Heart right ventricle (tissue), 16 donors: ENCODE measurements at regions not wholly inside any gene's neighbourhood (a gene's known extent, or its start where the extent isn't known, plus 50 kb on each side); places are given as distances from the start of the nearest gene placed in this dataset.

Experiments
- ATAC-seq, 8 donors: fragments of 200-7000 bp; cut with Tn5 transposase; one replicate each; pipeline ENCODE4 v1.9.1; 2020; ENCODE audit warnings: mild to moderate bottlenecking in 8 of 8, moderate library complexity in 8 of 8, moderate number of reproducible peaks in 1 of 8
- DNase-seq, 2 donors: peaks; one replicate each; pipeline ENCODE4 v3.0.0-alpha.2; 2020
- H3K27ac ChIP-seq, 10 donors: fragments of 200-600 bp; sonication (generic) in 2 of 10; one replicate each; pipeline versions ENCODE4 v1.5.0 to v1.8.0; 2020 to 2022; ENCODE audit warnings: mild to moderate bottlenecking in 3 of 10
- H3K27me3 ChIP-seq, 7 donors: fragments of 200-600 bp; one replicate each; pipeline ENCODE4 v1.8.0; 2021 to 2022; ENCODE audit warnings: mild to moderate bottlenecking in 2 of 7
- H3K36me3 ChIP-seq, 9 donors: fragments of 200-600 bp; sonication (generic) in 1 of 9; one replicate each; pipeline versions ENCODE4 v1.5.0 to v1.8.0; 2020 to 2022; ENCODE audit warnings: mild to moderate bottlenecking in 2 of 9
- H3K4me1 ChIP-seq, 9 donors: fragments of 200-600 bp; sonication (generic) in 1 of 9; one replicate each; pipeline versions ENCODE4 v1.5.0 to v1.8.0; 2020 to 2022; ENCODE audit warnings: mild to moderate bottlenecking in 4 of 9
- H3K4me3 ChIP-seq, 10 donors: fragments of 200-600 bp; sonication (generic) in 2 of 10; one replicate each; pipeline versions ENCODE4 v1.5.0 to v1.8.0; 2020 to 2022; ENCODE audit warnings: mild to moderate bottlenecking in 7 of 10, moderate library complexity in 2 of 10
- H3K9me3 ChIP-seq, 11 donors: fragments of 200-600 bp in 10 of 11; sonication (generic) in 2 of 11; one replicate each; pipeline versions ENCODE4 v1.5.0 to v1.8.0; 2013 to 2022; ENCODE audit warnings: mild to moderate bottlenecking in 2 of 11, control low read depth in 1 of 11, moderate library complexity in 1 of 11
- WGBS, 2 donors: extraction: QIAGEN DNeasy Blood & Tissue Kit; methylation state at CpG; one replicate each; pipeline ENCODE4 v1.1.7; 2013; ENCODE audit warnings: inconsistent platforms in 1 of 2; 5-methylcytosine and 5-hydroxymethylcytosine counted together
- intact Hi-C, 10 donors: fragments of 100-400 bp; cut with DNase I; formaldehyde crosslinking; loops; one replicate each; pipeline versions ENCODE4 v1.11.1 to v1.14.2; 2022
- TF ChIP-seq, protein P1 (sequence below), 9 donors: fragments of 200-600 bp; sonication (generic) in 2 of 9; IDR thresholded peaks; one replicate each; pipeline versions ENCODE4 v1.5.0 to v1.8.0; 2021 to 2022; ENCODE audit warnings: antibody characterized with exemption in 9 of 9, mild to moderate bottlenecking in 5 of 9, moderate library complexity in 1 of 9
- donor health status: Arrhythmogenic right ventricular cardiomyopathy.
- donor health status: ischemic (EF 13 %, LVEDD 7.1; RV severe dilation, severe dysfunction).
- donor health status: healthy with polysubstance abuse.
- donor health status: DM: no; HTN: yes; CAD: no.
- donor health status: DM: no; HTN: no; CAD: no.
- donor health status: ischemic (EF 25% LVEDD 6.9; RV normal size, moderate dysfunction).
- donor health status: ischemic (EF 25% LVEDD 5.7; RV mildly dilated, moderate dysfunction).
- donor health status: healthy.
- donor health status: DM: yes; HTN: yes; CAD: no.
- donor health status: Ischemic cardiomyopathy.
- donor health status: ischemic (EF 35%, LVEDD 5.7; RV mildly dilated, moderate dysfunction).
- donor health status: nonischemic (EF 11% LVEDD 7.7; RV severe dilation, severe dysfunction).
- donor health status: DM: yes; HTN: yes; CAD: no.
- donor health status: PGD.
- donor health status: ischemic (EF 29% LVEDD 5.4; RV normal size, mild dysfunction).
- donor health status: nonischemic (EF 23%, LVEDD 6.1; RV moderate dilation, normal function).

DNA sequence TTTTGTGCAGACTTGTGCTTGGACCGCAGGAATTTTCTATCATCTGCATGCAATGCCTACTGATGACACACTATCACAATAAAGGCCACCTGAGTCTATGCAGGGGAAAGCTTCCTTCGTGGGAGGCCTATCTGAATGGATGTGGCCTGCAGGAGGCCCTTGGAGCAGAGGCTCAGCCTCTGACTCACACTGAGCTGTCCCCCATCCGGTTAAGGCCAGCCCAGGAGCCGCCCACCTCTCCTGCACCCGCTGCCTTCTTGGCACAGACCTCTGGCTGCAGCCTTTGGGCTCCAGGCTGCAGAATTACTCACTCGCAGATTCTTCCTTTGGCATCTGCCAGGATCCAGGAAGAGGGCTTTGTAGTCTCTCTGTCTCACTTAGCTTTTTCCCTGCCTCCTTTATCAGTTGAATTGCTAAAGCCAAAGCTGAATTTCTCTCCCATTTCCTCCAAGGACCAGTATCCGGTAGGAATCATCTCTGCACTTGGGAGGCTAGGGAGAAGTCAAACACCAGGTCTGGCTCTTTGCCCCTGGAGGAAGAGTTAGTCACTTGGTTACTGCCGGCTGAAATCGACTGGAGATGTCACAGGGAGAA lies 65.1 kb upstream of the JUN start:
- Histone ChIP-seq H3K4me3 (no peak overlapping the region), H3K27me3 (no peaks in the 10 kb centered on the region), H3K27ac (peak overlapping the region in 8 of 10 donors; percentile 29 to 77 (median 46)), H3K9me3 (no peaks in the 10 kb centered on the region), H3K4me1 (peaks cover 3 to 21% (median 13%) of the 10 kb centered on the region in 9 donors), H3K36me3 (no peaks in the 10 kb centered on the region)
- peak; percentile 52 to 59 for DNase-seq
- 41 to 49% methylated on average over 9 of the region's 9 CpGs for WGBS, 2 donors
- peak; percentile 78 to 98 (median 90) for ATAC-seq
- TF ChIP-seq, protein P1, sequence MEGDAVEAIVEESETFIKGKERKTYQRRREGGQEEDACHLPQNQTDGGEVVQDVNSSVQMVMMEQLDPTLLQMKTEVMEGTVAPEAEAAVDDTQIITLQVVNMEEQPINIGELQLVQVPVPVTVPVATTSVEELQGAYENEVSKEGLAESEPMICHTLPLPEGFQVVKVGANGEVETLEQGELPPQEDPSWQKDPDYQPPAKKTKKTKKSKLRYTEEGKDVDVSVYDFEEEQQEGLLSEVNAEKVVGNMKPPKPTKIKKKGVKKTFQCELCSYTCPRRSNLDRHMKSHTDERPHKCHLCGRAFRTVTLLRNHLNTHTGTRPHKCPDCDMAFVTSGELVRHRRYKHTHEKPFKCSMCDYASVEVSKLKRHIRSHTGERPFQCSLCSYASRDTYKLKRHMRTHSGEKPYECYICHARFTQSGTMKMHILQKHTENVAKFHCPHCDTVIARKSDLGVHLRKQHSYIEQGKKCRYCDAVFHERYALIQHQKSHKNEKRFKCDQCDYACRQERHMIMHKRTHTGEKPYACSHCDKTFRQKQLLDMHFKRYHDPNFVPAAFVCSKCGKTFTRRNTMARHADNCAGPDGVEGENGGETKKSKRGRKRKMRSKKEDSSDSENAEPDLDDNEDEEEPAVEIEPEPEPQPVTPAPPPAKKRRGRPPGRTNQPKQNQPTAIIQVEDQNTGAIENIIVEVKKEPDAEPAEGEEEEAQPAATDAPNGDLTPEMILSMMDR (IDR thresholded peaks at IDR 0.05) = no peak
- intact Hi-C loops = no loop called here

DNA sequence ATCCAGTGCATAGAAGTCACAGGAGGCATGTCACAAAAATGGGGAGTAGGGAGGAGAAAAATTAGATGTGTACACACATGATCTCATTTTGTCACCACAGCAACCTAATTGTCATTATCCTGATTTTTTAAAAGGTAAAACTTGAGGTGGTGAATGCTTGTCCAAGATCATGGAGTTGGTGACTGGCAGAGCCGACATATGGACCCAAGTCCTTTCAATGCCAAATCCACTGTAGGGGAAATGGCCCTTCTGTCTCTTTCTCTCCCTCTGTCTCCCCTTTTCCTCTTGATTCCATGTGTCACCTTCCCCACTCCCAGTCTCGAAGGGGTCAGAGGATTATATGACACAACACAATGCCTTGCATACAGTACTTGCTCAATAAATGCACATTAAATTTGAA lies 65.7 kb upstream of the JUN start:
- intact Hi-C loops = no loop called here
- H3K4me1 ChIP-seq = peaks cover 3 to 25% (median 13%) of the 10 kb centered on the region in 9 donors
- H3K36me3 ChIP-seq = no peaks in the 10 kb centered on the region
- no peaks in the 10 kb centered on the region for H3K27me3 ChIP-seq
- DNase-seq (no peak), ATAC-seq (no peak)
- H3K27ac ChIP-seq = peak overlapping the region in 8 of 10 donors; percentile 29 to 77 (median 46)
- TF ChIP-seq, protein P1 (IDR thresholded peaks at IDR 0.05) = no peak
- H3K9me3 ChIP-seq = no peaks in the 10 kb centered on the region
- 87 to 96% methylated on average over 2 of the region's 2 CpGs for WGBS, 2 donors
- H3K4me3 ChIP-seq = no peak overlapping the region

DNA sequence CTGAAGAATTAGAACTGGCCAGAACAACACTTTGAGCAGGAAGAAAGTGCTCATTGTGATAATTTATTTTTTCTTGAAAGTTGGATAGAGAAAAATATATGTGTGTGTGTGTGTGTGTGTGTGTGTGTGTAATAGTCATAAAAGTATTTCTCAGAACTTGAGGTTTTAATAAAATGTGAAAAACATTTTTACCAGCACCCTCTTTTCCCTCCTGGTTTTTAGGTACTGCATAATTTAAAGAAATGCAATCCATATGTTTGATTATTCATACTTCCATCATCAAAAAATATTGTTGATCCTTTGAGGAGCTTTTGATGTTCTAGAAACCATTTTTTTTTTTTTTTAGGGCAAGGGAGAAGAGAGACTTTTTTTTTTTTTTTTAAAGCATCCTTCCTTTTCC lies 66.8 kb upstream of the JUN start:
- H3K4me1 ChIP-seq = peaks cover 3 to 35% (median 18%) of the 10 kb centered on the region in 9 donors
- intact Hi-C loops = no loop called here
- H3K27ac ChIP-seq = no peak overlapping the region
- no peaks in the 10 kb centered on the region for H3K9me3 ChIP-seq
- no peaks in the 10 kb centered on the region for H3K36me3 ChIP-seq
- DNase-seq = no peak
- H3K4me3 ChIP-seq = no peak overlapping the region
- TF ChIP-seq, protein P1 (IDR thresholded peaks at IDR 0.05) = no peak
- no peaks in the 10 kb centered on the region for H3K27me3 ChIP-seq
- ATAC-seq = no peak

DNA sequence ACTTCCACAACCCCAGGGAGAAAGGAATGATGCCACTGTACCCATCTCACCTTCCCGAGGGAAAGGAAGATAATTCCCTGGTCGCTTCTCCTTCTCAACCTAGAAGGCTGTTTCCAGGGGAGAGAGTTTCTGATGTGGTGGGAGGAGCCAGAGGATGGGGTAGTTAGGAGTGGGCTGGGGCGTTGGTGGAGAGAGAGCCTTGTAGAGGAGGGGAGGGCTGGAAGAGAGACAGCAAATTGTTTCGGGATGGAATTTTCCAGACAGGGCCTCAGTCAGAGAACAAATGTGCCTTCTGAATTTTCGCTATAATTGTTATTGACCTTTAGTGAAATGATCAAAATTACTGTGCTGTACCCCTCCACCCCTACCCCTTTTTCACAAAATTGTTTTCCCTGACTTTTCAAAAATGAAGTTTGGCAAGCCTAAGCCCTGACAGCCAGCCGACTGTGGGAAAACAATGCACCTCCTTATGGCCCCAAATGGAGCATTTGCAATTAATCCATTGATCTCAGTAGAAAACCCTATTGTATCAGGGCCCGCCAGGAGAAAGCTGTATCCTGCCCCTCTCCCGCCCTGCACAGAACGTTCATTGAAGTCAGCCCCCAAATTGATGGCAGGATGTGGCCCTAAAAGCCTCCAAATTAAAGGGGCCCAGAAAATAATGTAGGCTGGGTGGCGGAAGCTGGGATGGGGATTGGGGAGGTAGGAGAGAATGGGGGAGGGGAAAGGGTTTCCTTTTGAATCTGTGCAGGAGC lies 69.1 kb upstream of the JUN start:
- DNase-seq (no peak), ATAC-seq (no peak)
- no peaks in the 10 kb centered on the region for H3K36me3 ChIP-seq
- H3K27me3 ChIP-seq = no peaks in the 10 kb centered on the region
- no peak overlapping the region for H3K27ac ChIP-seq
- intact Hi-C loops = no loop called here
- no peak overlapping the region for H3K4me3 ChIP-seq
- H3K4me1 ChIP-seq = peaks cover 3 to 43% (median 18%) of the 10 kb centered on the region in 9 donors
- no peaks in the 10 kb centered on the region for H3K9me3 ChIP-seq
- TF ChIP-seq, protein P1 (IDR thresholded peaks at IDR 0.05) = no peak
- WGBS, 2 donors = 90 to 92% methylated on average over 10 of the region's 10 CpGs
